HepG2 (cell line): ENCODE measurements at regions not wholly inside any gene's neighbourhood (a gene's known extent, or its start where the extent isn't known, plus 50 kb on each side); places are given as distances from the start of the nearest gene placed in this dataset.

Experiments
- ARID3A ChIP-seq: IDR thresholded peaks from 2 replicates; pipeline ENCODE4 v1.6.1; 2012; ENCODE audit warnings: low read depth, low read length, improper control_type of control experiment
- GABPA ChIP-seq, 2 experiments: IDR thresholded peaks; 2 replicates each; pipeline ENCODE4 v1.6.1; 2011 to 2016; ENCODE audit warnings: low read depth in 2 of 2, low read length in 1 of 2, missing biosample characterization in 1 of 2, missing genetic modification characterization in 1 of 2
- POLR2A ChIP-seq, 2 experiments: IDR thresholded peaks; 2 replicates each; pipeline ENCODE4 v1.6.1; 2011; ENCODE audit warnings: low read depth in 2 of 2, low read length in 2 of 2, mild to moderate bottlenecking in 1 of 2, moderate library complexity in 1 of 2; ENCODE audit not compliant: insufficient read depth in 1 of 2
- RELA ChIP-seq: sonication (generic); formaldehyde crosslinking; IDR thresholded peaks from 2 replicates; pipeline ENCODE4 v1.4.0; 2020; ENCODE audit warnings: missing genetic modification reagents
- SRF ChIP-seq: IDR thresholded peaks from 2 replicates; pipeline ENCODE4 v1.6.1; 2011; ENCODE audit warnings: mild to moderate bottlenecking, low read depth, low read length, moderate library complexity
- ZHX1 ChIP-seq: sonication (generic); formaldehyde crosslinking; IDR thresholded peaks from 2 replicates; pipeline ENCODE4 v1.8.1; 2022; ENCODE audit warnings: low read depth, mild to moderate bottlenecking, missing genetic modification reagents
- TF ChIP-seq, protein P1 (sequence below): sonication (generic); formaldehyde crosslinking; IDR thresholded peaks from 2 replicates; pipeline ENCODE4 v1.4.0; 2020; ENCODE audit warnings: missing genetic modification reagents

GRCh38 chr6:92052513-92052912, 1366.8 kb downstream of the EPHA7 start:
- no peak for TF ChIP-seq POLR2A (IDR thresholded peaks at IDR 0.05; ENCODE audit: insufficient read depth in 1 of 2, low read depth in 2 of 2, low read length in 2 of 2)
- no peak for TF ChIP-seq RELA (CRISPR knock-in tag)
- no peak for TF ChIP-seq ARID3A
- no peak for TF ChIP-seq ZHX1 (CRISPR knock-in tag)
- TF ChIP-seq SRF, result no peak
- no peak for TF ChIP-seq GABPA (IDR thresholded peaks at IDR 0.05; ENCODE audit: low read depth, low read length)
- TF ChIP-seq GABPA (CRISPR knock-in tag; IDR thresholded peaks at IDR 0.05; ENCODE audit: low read depth), result no peak
- TF ChIP-seq, protein P1, sequence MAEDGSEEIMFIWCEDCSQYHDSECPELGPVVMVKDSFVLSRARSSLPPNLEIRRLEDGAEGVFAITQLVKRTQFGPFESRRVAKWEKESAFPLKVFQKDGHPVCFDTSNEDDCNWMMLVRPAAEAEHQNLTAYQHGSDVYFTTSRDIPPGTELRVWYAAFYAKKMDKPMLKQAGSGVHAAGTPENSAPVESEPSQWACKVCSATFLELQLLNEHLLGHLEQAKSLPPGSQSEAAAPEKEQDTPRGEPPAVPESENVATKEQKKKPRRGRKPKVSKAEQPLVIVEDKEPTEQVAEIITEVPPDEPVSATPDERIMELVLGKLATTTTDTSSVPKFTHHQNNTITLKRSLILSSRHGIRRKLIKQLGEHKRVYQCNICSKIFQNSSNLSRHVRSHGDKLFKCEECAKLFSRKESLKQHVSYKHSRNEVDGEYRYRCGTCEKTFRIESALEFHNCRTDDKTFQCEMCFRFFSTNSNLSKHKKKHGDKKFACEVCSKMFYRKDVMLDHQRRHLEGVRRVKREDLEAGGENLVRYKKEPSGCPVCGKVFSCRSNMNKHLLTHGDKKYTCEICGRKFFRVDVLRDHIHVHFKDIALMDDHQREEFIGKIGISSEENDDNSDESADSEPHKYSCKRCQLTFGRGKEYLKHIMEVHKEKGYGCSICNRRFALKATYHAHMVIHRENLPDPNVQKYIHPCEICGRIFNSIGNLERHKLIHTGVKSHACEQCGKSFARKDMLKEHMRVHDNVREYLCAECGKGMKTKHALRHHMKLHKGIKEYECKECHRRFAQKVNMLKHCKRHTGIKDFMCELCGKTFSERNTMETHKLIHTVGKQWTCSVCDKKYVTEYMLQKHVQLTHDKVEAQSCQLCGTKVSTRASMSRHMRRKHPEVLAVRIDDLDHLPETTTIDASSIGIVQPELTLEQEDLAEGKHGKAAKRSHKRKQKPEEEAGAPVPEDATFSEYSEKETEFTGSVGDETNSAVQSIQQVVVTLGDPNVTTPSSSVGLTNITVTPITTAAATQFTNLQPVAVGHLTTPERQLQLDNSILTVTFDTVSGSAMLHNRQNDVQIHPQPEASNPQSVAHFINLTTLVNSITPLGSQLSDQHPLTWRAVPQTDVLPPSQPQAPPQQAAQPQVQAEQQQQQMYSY (CRISPR knock-in tag), result no peak
